IMR-90 (cell line): ENCODE measurements at regions not wholly inside any gene's neighbourhood (a gene's known extent, or its start where the extent isn't known, plus 50 kb on each side); places are given as distances from the start of the nearest gene placed in this dataset.

Source experiments
- ATAC-seq: fragments of 200-7000 bp; cut with Tn5 transposase; 2 replicates; pipeline ENCODE4 v1.9.1; 2020; ENCODE audit warnings: low read depth, mild to moderate bottlenecking, moderate library complexity
- BruUV-seq: library from RNA; stranded (reverse); fragments of 400-500 nt; replicated peaks from 2 replicates; lab custom pipeline; 2021; lab: Mats Ljungman, UMichigan
- CTCF ChIA-PET: fragments of 300-600 bp; formaldehyde crosslinking; extraction: SDS; loops from one replicate; lab custom pipeline; 2021; ENCODE audit warnings: antibody characterized with exemption; lab: Yijun Ruan, JAX
- POLR2A ChIA-PET: fragments of 300-600 bp; sonication (Branson Sonifier 250); formaldehyde crosslinking; loops from one replicate; lab custom pipeline; 2022; ENCODE audit warnings: antibody characterized with exemption; ENCODE audit not compliant: unreplicated experiment; lab: Charles Lee
- DNase-seq: peaks from one replicate; pipeline ENCODE4 v3.0.0; 2013
- H2AFZ ChIP-seq: replicated peaks from 2 replicates; pipeline ENCODE3; 2013; ENCODE audit warnings: low read length, mild to moderate bottlenecking; ENCODE audit not compliant: poor library complexity
- H2AK5ac ChIP-seq: 2 replicates; pipeline ENCODE4 v1.6.1; 2013; ENCODE audit warnings: low read depth, low read length, inconsistent platforms
- H2AK9ac ChIP-seq: replicated peaks from 2 replicates; pipeline ENCODE3; 2013; ENCODE audit warnings: mild to moderate bottlenecking, low read depth, low read length, moderate library complexity; ENCODE audit not compliant: poor library complexity
- H2BK120ac ChIP-seq: 2 replicates; pipeline ENCODE4 v1.6.1; 2013; ENCODE audit warnings: low read depth, low read length, inconsistent platforms
- H2BK15ac ChIP-seq: 3 replicates; pipeline ENCODE4 v1.6.1; 2013; ENCODE audit warnings: low read depth, low read length, inconsistent platforms
- H2BK20ac ChIP-seq: 2 replicates; pipeline ENCODE4 v1.6.1; 2013; ENCODE audit warnings: low read depth, mild to moderate bottlenecking, inconsistent platforms, low read length, moderate library complexity
- H2BK5ac ChIP-seq: 2 replicates; pipeline ENCODE4 v1.6.1; 2013; ENCODE audit warnings: mild to moderate bottlenecking, low read depth, low read length, inconsistent platforms; ENCODE audit not compliant: poor library complexity, severe bottlenecking
- H3K14ac ChIP-seq: replicated peaks from 2 replicates; pipeline ENCODE4 v1.6.1; 2013; ENCODE audit warnings: low read depth, low read length, inconsistent platforms
- H3K18ac ChIP-seq: 2 replicates; pipeline ENCODE4 v1.6.1; 2013; ENCODE audit warnings: low read depth, low read length, control low read depth
- H3K23ac ChIP-seq: 2 replicates; pipeline ENCODE4 v1.6.1; 2013; ENCODE audit warnings: low read depth, low read length, inconsistent platforms
- H3K27ac ChIP-seq: 2 replicates; pipeline ENCODE4 v1.5.1; 2013; ENCODE audit warnings: mild to moderate bottlenecking, control low read depth, low read length; ENCODE audit not compliant: insufficient read depth
- H3K27me3 ChIP-seq: 2 replicates; pipeline ENCODE4 v1.6.1; 2013; ENCODE audit warnings: low read length; ENCODE audit not compliant: control insufficient read depth, insufficient read depth
- H3K36me3 ChIP-seq: 2 replicates; pipeline ENCODE4 v1.6.1; 2013; ENCODE audit warnings: low read length, mixed read lengths; ENCODE audit not compliant: control insufficient read depth, insufficient read depth
- H3K4ac ChIP-seq: 2 replicates; pipeline ENCODE4 v1.6.1; 2013; ENCODE audit warnings: low read depth, low read length, inconsistent platforms
- H3K4me1 ChIP-seq: 2 replicates; pipeline ENCODE4 v1.6.1; 2013; ENCODE audit warnings: low read length, mixed read lengths; ENCODE audit not compliant: control insufficient read depth, insufficient read depth
- H3K4me2 ChIP-seq: 2 replicates; pipeline ENCODE4 v1.6.1; 2013; ENCODE audit warnings: low read depth, mild to moderate bottlenecking, control low read depth, low read length, moderate library complexity
- H3K4me3 ChIP-seq: 2 replicates; pipeline ENCODE4 v1.5.1; 2013; ENCODE audit warnings: low read depth, mild to moderate bottlenecking, control low read depth, low read length, moderate library complexity; ENCODE audit not compliant: insufficient read depth
- H3K56ac ChIP-seq: 2 replicates; pipeline ENCODE4 v1.6.1; 2013; ENCODE audit warnings: low read length, inconsistent platforms; ENCODE audit not compliant: insufficient read depth; ENCODE audit errors: extremely low read depth
- H3K79me1 ChIP-seq, 2 experiments: 2 replicates each; pipeline ENCODE4 v1.6.1; 2013; ENCODE audit warnings: low read length in 2 of 2, inconsistent platforms in 1 of 2, low read depth in 1 of 2
- H3K9ac ChIP-seq: 2 replicates; pipeline ENCODE4 v1.6.1; 2013; ENCODE audit warnings: low read depth, low read length, control low read depth
- H3K9me1 ChIP-seq: 2 replicates; pipeline ENCODE4 v1.6.1; 2013; ENCODE audit warnings: low read length, inconsistent platforms; ENCODE audit not compliant: insufficient read depth
- H3K9me3 ChIP-seq: 2 replicates; pipeline ENCODE4 v1.6.1; 2013; ENCODE audit warnings: low read length; ENCODE audit not compliant: control insufficient read depth, insufficient read depth
- H4K20me1 ChIP-seq: 2 replicates; pipeline ENCODE4 v1.6.1; 2013; ENCODE audit warnings: low read length, inconsistent platforms; ENCODE audit not compliant: insufficient read depth
- H4K5ac ChIP-seq: 2 replicates; pipeline ENCODE4 v1.6.1; 2013; ENCODE audit warnings: mild to moderate bottlenecking, low read depth, low read length, control low read depth
- H4K8ac ChIP-seq, 2 experiments: 2 replicates each; pipeline ENCODE4 v1.6.1; 2013; ENCODE audit warnings: low read depth in 2 of 2, low read length in 2 of 2, control low read depth in 1 of 2, inconsistent platforms in 1 of 2
- H4K91ac ChIP-seq: 2 replicates; pipeline ENCODE4 v1.6.1; 2013; ENCODE audit warnings: low read depth, low read length, inconsistent platforms; ENCODE audit not compliant: insufficient read depth
- BHLHE40 ChIP-seq: fragments of 150-350 bp; IDR thresholded peaks from 2 replicates; pipeline ENCODE4 v1.6.1; 2016; ENCODE audit warnings: mild to moderate bottlenecking, low read depth, low read length
- CEBPB ChIP-seq: IDR thresholded peaks from 2 replicates; pipeline ENCODE4 v1.6.1; 2012; ENCODE audit warnings: low read depth, low read length, improper control_type of control experiment
- CHD1 ChIP-seq: IDR thresholded peaks from 2 replicates; pipeline ENCODE4 v1.6.1; 2012; ENCODE audit warnings: low read depth, low read length, improper control_type of control experiment
- ELK1 ChIP-seq: fragments of 150-350 bp; IDR thresholded peaks from 2 replicates; pipeline ENCODE4 v1.6.1; 2016; ENCODE audit warnings: low read depth, mild to moderate bottlenecking, low read length, moderate library complexity, borderline replicate concordance
- FOS ChIP-seq: fragments of 150-350 bp; IDR thresholded peaks from 2 replicates; pipeline ENCODE4 v1.6.1; 2016; ENCODE audit warnings: low read depth, low read length
- MAFK ChIP-seq: IDR thresholded peaks from 2 replicates; pipeline ENCODE4 v1.6.1; 2012; ENCODE audit warnings: low read depth, low read length, improper control_type of control experiment
- MAZ ChIP-seq: IDR thresholded peaks from 2 replicates; pipeline ENCODE4 v1.6.1; 2012; ENCODE audit warnings: low read depth, mild to moderate bottlenecking, low read length, improper control_type of control experiment, moderate library complexity, borderline replicate concordance
- MXI1 ChIP-seq: IDR thresholded peaks from 2 replicates; pipeline ENCODE4 v1.6.1; 2012; ENCODE audit warnings: low read depth, mild to moderate bottlenecking, low read length, moderate library complexity, borderline replicate concordance
- NFE2L2 ChIP-seq: fragments of 150-350 bp; IDR thresholded peaks from 2 replicates; pipeline ENCODE4 v1.6.1; 2016; ENCODE audit warnings: low read depth, mild to moderate bottlenecking, low read length
- POLR2A ChIP-seq: IDR thresholded peaks from 2 replicates; pipeline ENCODE4 v1.6.1; 2012; ENCODE audit warnings: mild to moderate bottlenecking, low read depth, low read length
- RAD21 ChIP-seq: IDR thresholded peaks from 2 replicates; pipeline ENCODE4 v1.6.1; 2012; ENCODE audit warnings: low read length, improper control_type of control experiment
- RCOR1 ChIP-seq: IDR thresholded peaks from 2 replicates; pipeline ENCODE4 v1.6.1; 2012; ENCODE audit warnings: mild to moderate bottlenecking, low read length, improper control_type of control experiment; ENCODE audit not compliant: insufficient replicate concordance
- SMC3 ChIP-seq: fragments of 150-350 bp; IDR thresholded peaks from 2 replicates; pipeline ENCODE4 v1.6.1; 2016; ENCODE audit warnings: low read depth, mild to moderate bottlenecking, antibody characterized with exemption, low read length, moderate library complexity
- WGBS, 2 experiments: methylation state at CpG; one replicate each; pipeline versions ENCODE4 v1.1.5 to v1.1.7; 2013; ENCODE audit warnings: missing lambda C conversion rate in 2 of 2; ENCODE audit not compliant: insufficient read length in 1 of 2; ENCODE audit errors: extremely low coverage in 2 of 2; 5-methylcytosine and 5-hydroxymethylcytosine counted together
- dilution Hi-C: fragments of 300-500 bp; cut with HindIII; formaldehyde crosslinking; loops from one replicate; pipeline ENCODE4 v1.14.3; 2018; ENCODE audit warnings: low sequenced_read_pairs; ENCODE audit not compliant: unreplicated experiment
- in situ Hi-C: fragments of 300-500 bp; cut with MboI; formaldehyde crosslinking; loops from 3 replicates; pipeline ENCODE4 v1.14.3; 2019; ENCODE audit warnings: low sequenced_read_pairs, inconsistent platforms, mixed read lengths
- intact Hi-C: fragments of 100-400 bp; cut with micrococcal nuclease; formaldehyde crosslinking; loops from 2 replicates; pipeline ENCODE4 v1.10.0; 2022
- TF ChIP-seq, protein P1 (sequence below): conservative IDR thresholded peaks from 2 replicates; pipeline ENCODE4 v1.5.1; 2012; ENCODE audit warnings: mild to moderate bottlenecking, low read depth, low read length, improper control_type of control experiment

- ChIA-PET CTCF (no interaction called here), POLR2A (no interaction called here)
- Histone ChIP-seq H3K4ac (no peak overlapping the region), H2BK120ac (no peak overlapping the region), H3K79me1 (no peaks in the 10 kb centered on the region), H3K4me1 (peaks cover 18% of the 10 kb centered on the region), H3K23ac (no peak overlapping the region), H2AK5ac (no peak overlapping the region; the same call in 1 of the 2 replicates), H4K5ac (no peak overlapping the region), H3K9ac (no peak overlapping the region), H3K56ac (no peak overlapping the region), H3K36me3 (no peaks in the 10 kb centered on the region), H3K4me2 (no peak overlapping the region), H2AFZ (no peak overlapping the region), H2BK15ac (no peak overlapping the region), H4K8ac (no peak overlapping the region), H4K20me1 (no peaks in the 10 kb centered on the region; the same call in 1 of the 2 replicates), H2BK20ac (peak overlapping the region; percentile 50; the same call in 1 of the 2 replicates), H3K27me3 (peaks cover 2% of the 10 kb centered on the region; the same call in 1 of the 2 replicates), H2BK5ac (no peak overlapping the region), H2AK9ac (no peak overlapping the region), H3K14ac (no peak overlapping the region), H4K91ac (no peak overlapping the region), H3K9me1 (peaks cover 18% of the 10 kb centered on the region), H3K9me3 (no peaks in the 10 kb centered on the region), H3K27ac (no peak overlapping the region), H3K18ac (no peak overlapping the region), H3K4me3 (no peak overlapping the region)
- dilution Hi-C loops: no loop called here
- TF ChIP-seq MXI1 (no peak), ELK1 (no peak), RCOR1 (no peak), MAZ (no peak), SMC3 (no peak), NFE2L2 (no peak), BHLHE40 (no peak), RAD21 (no peak), CHD1 (no peak), FOS (no peak), MAFK (no peak), POLR2A (no peak), CEBPB (no peak)
- TF ChIP-seq, protein P1, sequence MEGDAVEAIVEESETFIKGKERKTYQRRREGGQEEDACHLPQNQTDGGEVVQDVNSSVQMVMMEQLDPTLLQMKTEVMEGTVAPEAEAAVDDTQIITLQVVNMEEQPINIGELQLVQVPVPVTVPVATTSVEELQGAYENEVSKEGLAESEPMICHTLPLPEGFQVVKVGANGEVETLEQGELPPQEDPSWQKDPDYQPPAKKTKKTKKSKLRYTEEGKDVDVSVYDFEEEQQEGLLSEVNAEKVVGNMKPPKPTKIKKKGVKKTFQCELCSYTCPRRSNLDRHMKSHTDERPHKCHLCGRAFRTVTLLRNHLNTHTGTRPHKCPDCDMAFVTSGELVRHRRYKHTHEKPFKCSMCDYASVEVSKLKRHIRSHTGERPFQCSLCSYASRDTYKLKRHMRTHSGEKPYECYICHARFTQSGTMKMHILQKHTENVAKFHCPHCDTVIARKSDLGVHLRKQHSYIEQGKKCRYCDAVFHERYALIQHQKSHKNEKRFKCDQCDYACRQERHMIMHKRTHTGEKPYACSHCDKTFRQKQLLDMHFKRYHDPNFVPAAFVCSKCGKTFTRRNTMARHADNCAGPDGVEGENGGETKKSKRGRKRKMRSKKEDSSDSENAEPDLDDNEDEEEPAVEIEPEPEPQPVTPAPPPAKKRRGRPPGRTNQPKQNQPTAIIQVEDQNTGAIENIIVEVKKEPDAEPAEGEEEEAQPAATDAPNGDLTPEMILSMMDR: no peak
- intact Hi-C loops: no loop called here
- WGBS, 2 experiments: no CpG with 5 or more reads among the region's 3 CpGs
- in situ Hi-C loops: no loop called here
- ATAC-seq: no peak
- no TSS peak for BruUV-seq
- no peak for DNase-seq
These were observed 97.0 kb downstream of the TTC32 start for GRCh38 chr2:19804639-19805260.
